MCF 10A (cell line): ENCODE measurements at regions not wholly inside any gene's neighbourhood (a gene's known extent, or its start where the extent isn't known, plus 50 kb on each side); places are given as distances from the start of the nearest gene placed in this dataset.
A peak's percentile ranks its signal among the peaks of the same experiment; 100 is the strongest.

Experiments
- BruUV-seq: library from RNA; stranded (reverse); fragments of 400-500 nt; replicated peaks from 2 replicates; lab custom pipeline; 2021; lab: Mats Ljungman, UMichigan
- CTCF ChIA-PET: fragments of 300-600 bp; sonication (Branson Sonifier 250); formaldehyde crosslinking; extraction: SDS; loops from one replicate; lab custom pipeline; 2021; ENCODE audit warnings: antibody characterized with exemption, inconsistent platforms; lab: Yijun Ruan, JAX
- POLR2A ChIA-PET: fragments of 300-600, 350-650 bp; sonication (Branson Sonifier 250); formaldehyde crosslinking; extraction: SDS; loops from one replicate; lab custom pipeline; 2020; ENCODE audit warnings: antibody characterized with exemption, inconsistent platforms; lab: Yijun Ruan, JAX
- DNase-seq: peaks from one replicate; pipeline ENCODE4 v3.0.0-alpha.2; 2018; ENCODE audit not compliant: unreplicated experiment
- H3K27ac Mint-ChIP-seq: one replicate; pipeline ENCODE4 v1.8.0; 2022; ENCODE audit warnings: mild to moderate bottlenecking, low read depth, mixed read lengths; ENCODE audit not compliant: unreplicated experiment
- H3K27me3 Mint-ChIP-seq: one replicate; pipeline ENCODE4 v1.8.0; 2022; ENCODE audit warnings: mixed read lengths; ENCODE audit not compliant: insufficient read depth, unreplicated experiment
- H3K36me3 Mint-ChIP-seq: one replicate; pipeline ENCODE4 v1.8.0; 2022; ENCODE audit warnings: mild to moderate bottlenecking, moderate library complexity, mixed read lengths; ENCODE audit not compliant: insufficient read depth, unreplicated experiment
- H3K4me1 Mint-ChIP-seq: one replicate; pipeline ENCODE4 v1.8.0; 2022; ENCODE audit warnings: mixed read lengths; ENCODE audit not compliant: insufficient read depth, unreplicated experiment
- H3K4me3 Mint-ChIP-seq: one replicate; pipeline ENCODE4 v1.8.0; 2022; ENCODE audit warnings: mild to moderate bottlenecking, moderate library complexity, mixed read lengths; ENCODE audit not compliant: unreplicated experiment
- H3K9me3 Mint-ChIP-seq: one replicate; pipeline ENCODE4 v1.8.0; 2022; ENCODE audit warnings: mixed read lengths; ENCODE audit not compliant: unreplicated experiment
- intact Hi-C: fragments of 100-400 bp; cut with micrococcal nuclease; formaldehyde crosslinking; loops from 2 replicates; pipeline ENCODE4 v1.14.1; 2022
- TF ChIP-seq, protein P1 (sequence below): fragments of 200-600 bp; IDR thresholded peaks from one replicate; pipeline ENCODE4 v1.8.0; 2022; ENCODE audit warnings: antibody characterized with exemption, mild to moderate bottlenecking; ENCODE audit not compliant: unreplicated experiment

GRCh38 chrX:42869011-42869410, 91.0 kb upstream of the PPP1R2C start:
- Mint-ChIP-seq H3K27me3 (peaks cover 33% of the 10 kb centered on the region), H3K27ac (no peak overlapping the region), H3K36me3 (no peaks in the 10 kb centered on the region), H3K9me3 (peaks cover 8% of the 10 kb centered on the region), H3K4me3 (no peak overlapping the region), H3K4me1 (peaks cover 5% of the 10 kb centered on the region)
- BruUV-seq: no TSS peak
- DNase-seq: peak; percentile 0
- TF ChIP-seq, protein P1, sequence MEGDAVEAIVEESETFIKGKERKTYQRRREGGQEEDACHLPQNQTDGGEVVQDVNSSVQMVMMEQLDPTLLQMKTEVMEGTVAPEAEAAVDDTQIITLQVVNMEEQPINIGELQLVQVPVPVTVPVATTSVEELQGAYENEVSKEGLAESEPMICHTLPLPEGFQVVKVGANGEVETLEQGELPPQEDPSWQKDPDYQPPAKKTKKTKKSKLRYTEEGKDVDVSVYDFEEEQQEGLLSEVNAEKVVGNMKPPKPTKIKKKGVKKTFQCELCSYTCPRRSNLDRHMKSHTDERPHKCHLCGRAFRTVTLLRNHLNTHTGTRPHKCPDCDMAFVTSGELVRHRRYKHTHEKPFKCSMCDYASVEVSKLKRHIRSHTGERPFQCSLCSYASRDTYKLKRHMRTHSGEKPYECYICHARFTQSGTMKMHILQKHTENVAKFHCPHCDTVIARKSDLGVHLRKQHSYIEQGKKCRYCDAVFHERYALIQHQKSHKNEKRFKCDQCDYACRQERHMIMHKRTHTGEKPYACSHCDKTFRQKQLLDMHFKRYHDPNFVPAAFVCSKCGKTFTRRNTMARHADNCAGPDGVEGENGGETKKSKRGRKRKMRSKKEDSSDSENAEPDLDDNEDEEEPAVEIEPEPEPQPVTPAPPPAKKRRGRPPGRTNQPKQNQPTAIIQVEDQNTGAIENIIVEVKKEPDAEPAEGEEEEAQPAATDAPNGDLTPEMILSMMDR: no peak
- POLR2A ChIA-PET: no interaction called here
- CTCF ChIA-PET: no interaction called here
- intact Hi-C loops: no loop called here

GRCh38 chrX:42869659-42870476, 91.9 kb upstream of the PPP1R2C start:
- Mint-ChIP-seq H3K27me3 (peaks cover 25% of the 10 kb centered on the region), H3K36me3 (no peaks in the 10 kb centered on the region), H3K27ac (no peak overlapping the region), H3K4me3 (no peak overlapping the region), H3K4me1 (peaks cover 5% of the 10 kb centered on the region), H3K9me3 (peaks cover 8% of the 10 kb centered on the region)
- no TSS peak for BruUV-seq
- TF ChIP-seq, protein P1: no peak
- ChIA-PET POLR2A (no interaction called here), CTCF (interaction anchor here (0.7 kb wide), 1 partner anchor 1091 kb away, joined by 3 read pairs; no protein-coding TSS in a partner anchor)
- DNase-seq: no peak
- intact Hi-C loops: no loop called here

GRCh38 chrX:42886519-42886918, 108.6 kb upstream of the PPP1R2C start:
- peaks cover 23% of the 10 kb centered on the region for H3K27me3 Mint-ChIP-seq

DNA sequence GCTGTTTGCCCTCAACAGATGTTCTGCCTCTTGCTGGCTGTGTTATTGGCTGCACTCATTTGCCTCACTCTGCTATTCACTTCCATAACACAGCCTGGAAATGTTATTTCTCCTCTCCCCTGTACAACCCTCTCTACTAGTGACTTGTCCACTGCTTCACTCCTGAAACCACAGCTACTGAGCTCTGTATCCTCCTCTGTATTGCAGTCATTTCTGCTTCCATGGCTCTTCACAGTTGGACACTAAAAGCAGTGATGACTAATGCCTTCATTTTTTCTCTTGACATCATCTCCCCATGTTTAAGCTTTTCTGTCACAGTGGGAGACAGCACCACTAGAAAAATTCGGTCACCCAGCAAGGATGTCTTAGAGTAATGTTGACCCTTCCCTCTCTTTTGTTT, 123.0 kb upstream of the PPP1R2C start:
- TF ChIP-seq, protein P1: no peak

More at GRCh38 chrX:42886519-42886918, 108.6 kb upstream of the PPP1R2C start:
- DNase-seq: no peak
- ChIA-PET POLR2A (no interaction called here), CTCF (interaction anchor here (0.6 kb wide), 1 partner anchor 127 kb away, joined by 3 read pairs; no protein-coding TSS in a partner anchor)
- H3K36me3 Mint-ChIP-seq: no peaks in the 10 kb centered on the region
- no TSS peak for BruUV-seq
- H3K27ac Mint-ChIP-seq: no peak overlapping the region
- H3K4me3 Mint-ChIP-seq: no peak overlapping the region
- H3K4me1 Mint-ChIP-seq: no peaks in the 10 kb centered on the region
- intact Hi-C loops: no loop called here
- peaks cover 11% of the 10 kb centered on the region for H3K9me3 Mint-ChIP-seq
- TF ChIP-seq, protein P1: no peak

More for the DNA sequence above, 123.0 kb upstream of the PPP1R2C start:
- DNase-seq: no peak
- Mint-ChIP-seq H3K27me3 (peaks cover 30% of the 10 kb centered on the region), H3K4me3 (no peak overlapping the region), H3K4me1 (peaks cover 6% of the 10 kb centered on the region), H3K27ac (no peak overlapping the region), H3K36me3 (no peaks in the 10 kb centered on the region), H3K9me3 (no peaks in the 10 kb centered on the region)
- intact Hi-C loops: no loop called here
- no TSS peak for BruUV-seq
- POLR2A ChIA-PET: no interaction called here
- CTCF ChIA-PET: no interaction called here
